Left cardiac atrium (tissue), 4 donors: ENCODE measurements at regions not wholly inside any gene's neighbourhood (a gene's known extent, or its start where the extent isn't known, plus 50 kb on each side); places are given as distances from the start of the nearest gene placed in this dataset.

Experiments
- ATAC-seq, 2 donors: fragments of 200-7000 bp; cut with Tn5 transposase; one replicate each; pipeline ENCODE4 v1.9.1; 2020; ENCODE audit warnings: mild to moderate bottlenecking in 2 of 2, moderate library complexity in 2 of 2
- DNase-seq: peaks from one replicate; pipeline ENCODE4 v3.0.0-alpha.2; 2020
- intact Hi-C, 2 donors: fragments of 100-400 bp; cut with DNase I; formaldehyde crosslinking; loops; one replicate each; pipeline versions ENCODE4 v1.14.1 to v1.15.1; 2022 to 2023
- donor health status: DM: no; HTN: yes; CAD: no.
- donor health status: DM: no; HTN: yes; CAD: no; lungs with severe emphysema.
- donor health status: DM: yes; HTN: yes; CAD: no.
- donor health status: Dilated cardiomyopathy.

- DNase-seq = no peak
- ATAC-seq = no peak
- intact Hi-C loops = no loop called here
These were observed 423.4 kb downstream of the GUCY1A2 start for GRCh38 chr11:106594751-106595351.

- no peak for ATAC-seq
- DNase-seq = no peak
- intact Hi-C loops = no loop called here
These were observed 416.5 kb downstream of the GUCY1A2 start for GRCh38 chr11:106601684-106602297.

- intact Hi-C loops = no loop called here
- ATAC-seq = no peak
- no peak for DNase-seq
These were observed 409.6 kb downstream of the GUCY1A2 start for GRCh38 chr11:106608677-106609076.

GRCh38 chr11:106614262-106614661, 404.0 kb downstream of the GUCY1A2 start:
- ATAC-seq = no peak
- intact Hi-C loops = no loop called here
- no peak for DNase-seq

- intact Hi-C loops = no loop called here
- no peak for DNase-seq
- ATAC-seq = no peak
These were observed 398.8 kb downstream of the GUCY1A2 start for GRCh38 chr11:106619320-106619990.

- intact Hi-C loops = no loop called here
- ATAC-seq (no peak), DNase-seq (no peak)
These were observed 396.8 kb downstream of the GUCY1A2 start for GRCh38 chr11:106621484-106621883.
